HUDEP-2 (cell line): ENCODE measurements at regions not wholly inside any gene's neighbourhood (a gene's known extent, or its start where the extent isn't known, plus 50 kb on each side); places are given as distances from the start of the nearest gene placed in this dataset.
"Not testable (repeated sequence)": the region's sequence is repeated elsewhere in the genome, so short reads cannot be mapped to it uniquely, and the experiment has no call there.

Source experiments
- DNase-seq, 76 experiments: peaks; one replicate each; lab custom pipeline; 2025; ENCODE audit not compliant: unreplicated experiment in 76 of 76; lab: John Stamatoyannopoulos, UW

- not testable (repeated sequence) for DNase-seq
Measured at GRCh38 chr6:132109752-132110151, 158.6 kb upstream of the CCN2 start.

DNA sequence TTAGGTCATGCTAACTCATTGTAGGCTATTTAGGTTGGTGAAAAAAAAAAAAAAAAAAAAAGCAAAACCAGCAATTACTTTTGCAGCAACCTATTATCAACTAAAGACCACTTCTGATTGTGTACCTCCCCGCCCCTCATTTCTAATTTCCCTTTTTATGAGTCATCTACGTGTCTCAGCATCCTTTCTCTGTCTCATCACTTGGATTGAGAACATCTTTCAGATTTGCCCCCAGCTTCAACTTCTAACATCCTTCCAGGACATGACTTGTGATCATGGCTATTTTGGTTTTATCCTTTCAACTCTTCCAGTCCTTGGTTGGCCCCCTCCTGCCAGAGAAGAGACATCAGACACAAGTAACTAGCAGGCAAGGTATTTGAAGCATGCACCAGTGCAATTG is 156.7 kb upstream of the CCN2 start:
- no peak for DNase-seq

- DNase-seq, result no peak
Measured at GRCh38 chr6:132101535-132101934, 150.4 kb upstream of the CCN2 start.

GRCh38 chr6:132100388-132100990 is 149.3 kb upstream of the CCN2 start:
- DNase-seq, result no peak

DNA sequence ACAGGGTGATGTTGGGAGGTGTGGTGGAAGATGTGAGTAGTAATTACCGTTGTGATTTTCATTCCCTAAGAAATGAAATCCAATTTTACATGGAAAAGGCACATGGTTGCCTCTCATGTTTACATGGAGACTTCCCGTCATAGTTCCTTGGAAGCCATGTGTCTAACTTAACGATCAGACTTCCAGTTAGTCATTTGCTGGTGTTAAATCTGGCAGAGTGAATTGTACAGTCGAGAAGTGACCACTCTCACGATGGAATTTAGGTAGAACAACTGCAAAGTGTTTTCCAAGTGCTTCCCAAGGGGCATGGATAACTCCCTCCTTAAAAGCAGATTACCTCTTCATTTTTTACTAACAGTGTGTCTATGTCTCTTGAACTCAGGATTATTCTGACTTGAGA is 145.8 kb upstream of the CCN2 start:
- no peak for DNase-seq

DNA sequence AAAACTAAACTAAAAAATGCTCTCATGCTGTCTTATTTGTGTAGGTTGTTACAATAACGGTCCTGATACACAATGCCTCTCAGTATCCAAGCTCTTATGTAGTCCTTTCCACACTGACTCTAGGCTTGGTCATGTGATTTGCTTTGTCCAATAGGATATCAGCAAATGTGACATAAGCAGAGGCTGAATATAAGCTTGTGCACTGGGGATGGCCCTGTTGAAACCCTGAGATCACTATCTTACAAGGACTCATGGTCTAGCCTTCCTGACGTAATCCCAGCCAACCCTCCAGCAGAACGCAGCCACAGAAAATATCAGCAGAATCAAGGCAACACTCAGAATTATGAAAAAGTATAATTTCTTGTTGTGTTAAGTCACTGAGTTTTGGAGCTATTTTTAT is 145.1 kb upstream of the CCN2 start:
- DNase-seq, result no peak

- DNase-seq, result no peak
Measured at GRCh38 chr6:132089173-132089572, 138.0 kb upstream of the CCN2 start.

DNA sequence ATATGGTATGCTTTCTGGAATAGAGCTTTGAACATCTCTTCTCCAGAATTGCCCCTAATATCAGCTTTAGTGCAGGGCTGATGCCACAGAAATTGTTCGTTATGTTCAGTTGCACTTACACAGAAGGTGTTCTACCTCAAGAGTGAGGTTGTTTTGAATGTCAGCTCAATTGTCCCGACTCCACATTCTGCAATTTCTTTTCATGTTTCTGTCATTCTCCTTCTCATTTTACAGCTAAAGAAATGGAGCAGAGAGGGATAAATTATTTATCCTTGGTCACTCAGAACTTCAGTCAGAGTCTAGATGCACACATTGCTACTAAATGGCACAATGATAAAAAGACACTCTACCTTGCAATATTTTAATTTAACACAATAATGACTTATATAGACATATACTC is 137.0 kb upstream of the CCN2 start:
- DNase-seq, result no peak

GRCh38 chr6:132087391-132087790 is 136.2 kb upstream of the CCN2 start:
- DNase-seq, result no peak

DNA sequence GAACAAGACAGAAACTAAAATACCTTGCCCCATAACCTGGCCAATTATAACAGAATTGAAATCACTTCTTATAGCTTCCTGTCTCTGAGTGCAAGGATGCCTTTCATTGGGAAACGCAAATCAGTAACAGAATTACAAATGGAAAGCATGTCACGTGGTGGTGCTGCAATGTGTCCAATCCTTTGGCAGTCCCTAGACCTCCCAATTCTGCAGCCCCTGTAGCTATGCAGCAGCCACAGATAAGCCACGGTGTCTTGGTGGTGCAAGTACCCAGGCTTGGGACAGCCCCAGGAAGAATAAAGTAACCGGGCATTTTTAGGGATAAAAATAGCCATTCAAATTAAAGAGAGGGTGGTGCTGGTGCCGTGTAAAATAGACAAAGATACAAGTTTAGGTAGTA is 134.6 kb upstream of the CCN2 start:
- DNase-seq, result no peak

GRCh38 chr6:132084811-132085509 is 133.8 kb upstream of the CCN2 start:
- no peak for DNase-seq

GRCh38 chr6:132082421-132082820 is 131.2 kb upstream of the CCN2 start:
- no peak for DNase-seq

GRCh38 chr6:132081338-132081737 is 130.2 kb upstream of the CCN2 start:
- no peak for DNase-seq

- no peak for DNase-seq
Measured at GRCh38 chr6:132079286-132079685, 128.1 kb upstream of the CCN2 start.

DNA sequence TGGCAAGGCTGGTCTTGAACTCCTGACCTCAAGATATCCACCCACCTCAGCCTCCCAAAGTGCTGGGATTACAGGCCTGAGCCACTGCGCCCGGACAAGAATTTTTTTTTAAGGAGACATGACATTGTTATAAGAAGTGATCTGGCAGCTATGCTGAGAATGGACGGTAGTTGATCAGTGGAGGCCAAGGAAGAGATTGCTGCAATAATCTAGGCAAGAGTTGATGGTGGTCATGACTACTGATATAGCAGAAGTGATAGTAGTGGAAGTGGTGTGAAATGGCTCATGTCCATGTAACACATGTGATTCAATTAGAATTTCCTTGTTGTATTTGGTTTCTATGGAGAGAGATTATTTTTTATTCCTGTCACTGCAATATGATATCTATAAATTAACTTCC is 125.3 kb upstream of the CCN2 start:
- no peak for DNase-seq

DNA sequence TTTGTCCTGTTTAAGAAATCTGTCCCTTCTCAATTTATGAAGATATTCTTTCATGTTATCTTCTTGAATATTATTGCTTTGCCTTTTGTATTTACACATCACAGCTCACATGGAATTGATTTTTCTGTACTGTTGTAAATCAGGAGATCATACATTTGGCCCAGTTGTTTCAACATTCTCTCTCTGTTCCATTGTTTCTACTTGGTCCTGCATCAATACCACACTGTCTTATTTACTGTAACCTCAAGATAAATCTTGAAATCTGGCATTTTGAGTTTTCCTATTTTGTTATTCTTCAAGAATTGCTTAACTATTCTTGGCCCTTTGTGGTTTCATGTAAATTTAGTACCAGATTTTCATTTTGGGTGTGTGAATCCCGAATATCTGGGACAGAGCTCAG is 121.7 kb upstream of the CCN2 start:
- DNase-seq, result no peak

- DNase-seq, result no peak
Measured at GRCh38 chr6:132072271-132072670, 121.1 kb upstream of the CCN2 start.

- DNase-seq, result no peak
Measured at GRCh38 chr6:132070356-132070755, 119.2 kb upstream of the CCN2 start.

DNA sequence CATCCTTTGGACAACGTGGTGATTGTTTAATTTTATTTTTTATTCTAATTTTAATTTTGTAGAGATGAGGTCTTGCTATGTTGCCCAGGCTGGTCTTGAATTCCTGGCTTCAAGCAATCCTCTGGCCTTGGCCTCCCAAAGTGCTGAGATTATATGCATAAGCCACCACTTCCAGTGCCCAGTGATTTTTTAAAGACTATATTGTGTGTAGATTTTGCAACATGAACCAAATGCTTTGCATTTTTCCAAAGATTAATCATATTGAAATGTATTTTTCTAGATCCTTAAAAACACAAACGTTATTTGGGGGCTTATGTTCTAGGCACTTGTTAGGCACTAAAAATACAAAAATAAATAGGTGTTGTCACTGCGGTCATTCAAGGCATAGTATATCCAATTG is 117.6 kb upstream of the CCN2 start:
- DNase-seq, result no peak

DNA sequence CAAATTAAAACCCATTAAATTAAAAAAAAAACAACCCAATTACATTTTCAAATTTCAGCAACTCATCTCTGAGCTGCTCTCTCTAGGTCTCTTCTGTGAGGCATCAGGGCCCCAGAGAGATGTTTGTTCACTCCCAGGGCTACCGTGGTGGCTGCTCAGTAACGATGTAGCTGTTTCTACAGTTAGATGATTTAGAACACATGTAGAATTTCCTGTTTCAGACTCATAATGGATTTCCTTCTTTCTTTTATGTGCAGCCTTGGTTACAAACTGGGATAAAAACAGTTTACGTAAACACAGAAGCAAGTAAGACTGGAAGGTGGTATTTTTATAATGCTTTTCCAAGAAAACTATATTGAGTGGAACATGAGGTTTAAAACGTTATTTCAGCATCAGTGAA is 116.1 kb upstream of the CCN2 start:
- DNase-seq, result no peak

GRCh38 chr6:132065556-132065955 is 114.4 kb upstream of the CCN2 start:
- DNase-seq, result no peak

DNA sequence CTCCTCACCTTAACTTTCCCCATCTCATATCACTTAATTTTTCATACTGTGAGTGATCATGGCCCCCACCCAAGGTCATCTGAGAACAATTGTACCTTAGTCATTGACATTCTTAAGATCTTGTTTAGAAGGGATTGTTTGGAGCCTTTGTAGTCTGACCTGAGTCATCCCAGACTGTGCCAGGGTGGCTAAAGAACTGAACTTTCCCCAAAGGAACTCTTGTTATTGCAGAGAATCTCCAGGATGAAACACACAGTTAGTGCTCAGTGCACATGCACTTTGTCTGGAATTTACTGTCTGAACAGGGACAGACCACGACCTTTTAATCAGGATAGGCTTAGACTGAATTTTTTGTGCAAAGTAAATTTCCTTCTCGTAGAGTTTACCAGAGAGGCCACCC is 112.6 kb upstream of the CCN2 start:
- no peak for DNase-seq

GRCh38 chr6:132063204-132063603 is 112.0 kb upstream of the CCN2 start:
- DNase-seq, result no peak
